ENCODE measurements at regions not wholly inside any gene's neighbourhood (a gene's known extent, or its start where the extent isn't known, plus 50 kb on each side); places are given as distances from the start of the nearest gene placed in this dataset.

GRCh38 chr10:52999681-53000080, 227.1 kb upstream of the MBL2 start:
- DNase-seq, result no peak
- intact Hi-C loops (cut with DNase I), result no loop called here

GRCh38 chr10:52999258-52999657, 226.7 kb upstream of the MBL2 start:
- no peak for DNase-seq
- intact Hi-C loops (cut with DNase I), result no loop called here

- no peak for DNase-seq
- intact Hi-C loops (cut with DNase I), result no loop called here
These were observed 224.4 kb upstream of the MBL2 start for GRCh38 chr10:52997007-52997406.

GRCh38 chr10:52994370-52994769, 221.8 kb upstream of the MBL2 start:
- no peak for DNase-seq
- intact Hi-C loops (cut with DNase I), result no loop called here

- intact Hi-C loops (cut with DNase I), result no loop called here
These were observed 220.5 kb upstream of the MBL2 start for GRCh38 chr10:52993109-52993508.

GRCh38 chr10:52992567-52992966, 220.0 kb upstream of the MBL2 start:
- intact Hi-C loops (cut with DNase I), result no loop called here
- DNase-seq, result no peak

More at GRCh38 chr10:52993109-52993508, 220.5 kb upstream of the MBL2 start:
- no peak for DNase-seq

- intact Hi-C loops (cut with DNase I), result no loop called here
- DNase-seq, result no peak
These were observed 216.3 kb upstream of the MBL2 start for GRCh38 chr10:52988923-52989322.

GRCh38 chr10:52986125-52986524, 213.5 kb upstream of the MBL2 start:
- intact Hi-C loops (cut with DNase I), result no loop called here
- DNase-seq, result no peak

GRCh38 chr10:52984169-52984568, 211.6 kb upstream of the MBL2 start:
- no peak for DNase-seq
- intact Hi-C loops (cut with DNase I), result no loop called here

GRCh38 chr10:52979295-52979990, 206.9 kb upstream of the MBL2 start:
- no peak for DNase-seq
- intact Hi-C loops (cut with DNase I), result no loop called here

GRCh38 chr10:52977581-52977980, 205.0 kb upstream of the MBL2 start:
- no peak for DNase-seq
- intact Hi-C loops (cut with DNase I), result no loop called here

- intact Hi-C loops (cut with DNase I), result no loop called here
- no peak for DNase-seq
These were observed 195.5 kb upstream of the MBL2 start for GRCh38 chr10:52967806-52968795.

GRCh38 chr10:52966904-52967303, 194.3 kb upstream of the MBL2 start:
- intact Hi-C loops (cut with DNase I), result no loop called here
- DNase-seq, result no peak

- no peak for DNase-seq
These were observed 193.4 kb upstream of the MBL2 start for GRCh38 chr10:52965938-52966401.

GRCh38 chr10:52965509-52965908, 192.9 kb upstream of the MBL2 start:
- DNase-seq, result no peak

More at GRCh38 chr10:52965938-52966401, 193.4 kb upstream of the MBL2 start:
- intact Hi-C loops (cut with DNase I), result no loop called here

GRCh38 chr10:52961323-52961722, 188.7 kb upstream of the MBL2 start:
- DNase-seq, result no peak
- intact Hi-C loops (cut with DNase I), result no loop called here

More at GRCh38 chr10:52965509-52965908, 192.9 kb upstream of the MBL2 start:
- intact Hi-C loops (cut with DNase I), result no loop called here

GRCh38 chr10:52959810-52960209, 187.2 kb upstream of the MBL2 start:
- intact Hi-C loops (cut with DNase I), result no loop called here
- no peak for DNase-seq

GRCh38 chr10:52956861-52957260, 184.3 kb upstream of the MBL2 start:
- intact Hi-C loops (cut with DNase I), result no loop called here
- DNase-seq, result no peak

- intact Hi-C loops (cut with DNase I), result no loop called here
- no peak for DNase-seq
These were observed 183.9 kb upstream of the MBL2 start for GRCh38 chr10:52956461-52956860.

GRCh38 chr10:52955337-52955736, 182.8 kb upstream of the MBL2 start:
- DNase-seq, result no peak
- intact Hi-C loops (cut with DNase I), result no loop called here

Data from head of caudate nucleus (tissue), 42 donors.